Suprapubic skin (tissue), 4 donors: ENCODE measurements at regions not wholly inside any gene's neighbourhood (a gene's known extent, or its start where the extent isn't known, plus 50 kb on each side); places are given as distances from the start of the nearest gene placed in this dataset.
"Not testable (repeated sequence)": the region's sequence is repeated elsewhere in the genome, so short reads cannot be mapped to it uniquely, and the experiment has no call there.

Experiments used
- DNase-seq, 2 donors: peaks; one replicate each; pipeline ENCODE4 v3.0.0-alpha.2; 2019; ENCODE audit warnings: low spot score in 2 of 2
- H3K27ac ChIP-seq: fragments of 200-600 bp; sonication (generic); one replicate; pipeline ENCODE4 v1.5.1; 2019
- H3K27me3 ChIP-seq: fragments of 200-600 bp; sonication (generic); one replicate; pipeline ENCODE4 v1.5.1; 2019
- H3K36me3 ChIP-seq: fragments of 200-600 bp; sonication (generic); one replicate; pipeline ENCODE4 v1.5.1; 2019
- H3K4me1 ChIP-seq: fragments of 200-600 bp; sonication (generic); one replicate; pipeline ENCODE4 v1.5.1; 2019
- H3K4me3 ChIP-seq: fragments of 200-600 bp; sonication (generic); one replicate; pipeline ENCODE4 v1.5.1; 2019; ENCODE audit warnings: mild to moderate bottlenecking
- H3K9me3 ChIP-seq: fragments of 200-600 bp; sonication (generic); one replicate; pipeline ENCODE4 v1.5.1; 2019
- CTCF ChIP-seq, 2 donors: fragments of 200-600 bp in 1 of 2; fragments of 450-650 bp in 1 of 2; sonication (generic) in 1 of 2; IDR thresholded peaks; one replicate each; pipeline ENCODE4 v1.5.1; 2016 to 2019; ENCODE audit warnings: antibody characterized with exemption in 2 of 2, mild to moderate bottlenecking in 1 of 2, moderate library complexity in 1 of 2
- EP300 ChIP-seq: sonication (generic); formaldehyde crosslinking; IDR thresholded peaks from one replicate; pipeline ENCODE4 v1.6.1; 2017; ENCODE audit warnings: antibody characterized with exemption
- POLR2A ChIP-seq, 2 donors: fragments of 450-650 bp; IDR thresholded peaks; one replicate each; pipeline ENCODE4 v1.6.1; 2017; ENCODE audit warnings: antibody characterized with exemption in 2 of 2, mild to moderate bottlenecking in 2 of 2, moderate library complexity in 2 of 2
- POLR2AphosphoS5 ChIP-seq, 3 donors: sonication (generic); formaldehyde crosslinking; IDR thresholded peaks; one replicate each; pipeline ENCODE4 v1.6.1; 2017; ENCODE audit warnings: antibody characterized with exemption in 3 of 3
- WGBS: methylation state at CpG from one replicate; pipeline ENCODE4 v1.1.5; 2018; 5-methylcytosine and 5-hydroxymethylcytosine counted together

GRCh38 chr20:50360921-50361320 lies 149.3 kb upstream of the PTPN1 start:
- TF ChIP-seq POLR2AphosphoS5 (IDR thresholded peaks at IDR 0.05) (no peak), EP300 (no peak), CTCF (IDR thresholded peaks at IDR 0.05) (no peak), POLR2A (IDR thresholded peaks at IDR 0.05) (no peak)
- 54% methylated on average over 7 of the region's 8 CpGs for WGBS
- H3K4me3 ChIP-seq, result no peak overlapping the region
- no peak overlapping the region for H3K27ac ChIP-seq
- no peaks in the 10 kb centered on the region for H3K27me3 ChIP-seq
- DNase-seq, result no peak
- H3K9me3 ChIP-seq, result no peaks in the 10 kb centered on the region
- peaks cover 22% of the 10 kb centered on the region for H3K4me1 ChIP-seq
- H3K36me3 ChIP-seq, result no peaks in the 10 kb centered on the region

DNA sequence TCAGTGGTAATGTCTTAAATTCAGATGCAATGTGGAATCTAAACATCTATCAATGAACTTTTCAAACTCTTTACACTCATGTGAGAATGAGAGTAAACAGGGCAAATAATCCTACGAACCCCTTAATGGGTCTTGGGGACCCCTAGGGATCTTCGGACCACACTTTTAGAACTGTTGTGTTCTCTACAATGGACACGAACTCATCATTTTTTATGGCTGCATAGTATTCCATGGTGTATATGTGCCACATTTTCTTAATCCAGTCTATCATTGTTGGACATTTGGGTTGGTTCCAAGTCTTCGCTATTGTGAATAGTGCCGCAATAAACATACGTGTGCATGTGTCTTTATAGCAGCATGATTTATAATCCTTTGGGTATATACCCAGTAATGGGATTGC lies 148.0 kb upstream of the PTPN1 start:
- H3K27me3 ChIP-seq, DNase-seq, H3K9me3 ChIP-seq, H3K27ac ChIP-seq, H3K4me3 ChIP-seq, H3K36me3 ChIP-seq: not testable (repeated sequence)
- WGBS, result 94% methylated on average over 6 of the region's 6 CpGs
- peaks cover 24% of the 10 kb centered on the region for H3K4me1 ChIP-seq

- Histone ChIP-seq H3K4me1 (peaks cover 24% of the 10 kb centered on the region), H3K27ac (no peak overlapping the region), H3K36me3 (no peaks in the 10 kb centered on the region), H3K27me3 (no peaks in the 10 kb centered on the region), H3K9me3 (no peaks in the 10 kb centered on the region), H3K4me3 (no peak overlapping the region)
- TF ChIP-seq POLR2A (IDR thresholded peaks at IDR 0.05) (no peak), POLR2AphosphoS5 (IDR thresholded peaks at IDR 0.05) (no peak), CTCF (IDR thresholded peaks at IDR 0.05) (no peak), EP300 (no peak)
- no peak for DNase-seq
- WGBS, result 51% methylated on average over 5 of the region's 5 CpGs
Measured at GRCh38 chr20:50363027-50363426, 147.2 kb upstream of the PTPN1 start.

DNA sequence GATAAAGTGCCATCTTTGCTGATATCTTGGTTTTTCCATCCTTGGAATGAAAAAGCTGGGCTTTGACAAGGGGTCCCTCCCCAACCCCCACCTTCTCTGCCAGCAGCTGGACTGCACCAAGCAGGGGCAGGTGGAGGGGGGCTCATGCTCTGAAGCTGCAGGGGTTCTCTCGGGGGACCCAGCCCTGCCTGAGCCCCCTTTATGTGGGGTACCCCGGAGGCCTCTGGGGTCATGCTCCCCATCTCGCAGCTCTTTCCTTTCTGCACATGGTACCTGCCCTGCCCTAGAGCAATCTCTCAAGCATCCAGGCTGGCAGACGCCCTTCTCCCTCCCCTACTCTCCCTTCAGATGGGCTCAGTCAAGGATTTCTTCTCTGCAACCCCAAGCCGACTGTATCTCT lies 146.7 kb upstream of the PTPN1 start:
- Histone ChIP-seq H3K27ac (no peak overlapping the region), H3K36me3 (no peaks in the 10 kb centered on the region), H3K4me1 (peaks cover 24% of the 10 kb centered on the region), H3K27me3 (no peaks in the 10 kb centered on the region), H3K4me3 (no peak overlapping the region), H3K9me3 (no peaks in the 10 kb centered on the region)
- WGBS, result 75% methylated on average over 5 of the region's 5 CpGs
- DNase-seq, result no peak
- no peak for TF ChIP-seq POLR2A (IDR thresholded peaks at IDR 0.05)
- no peak for TF ChIP-seq EP300
- no peak for TF ChIP-seq CTCF (IDR thresholded peaks at IDR 0.05)
- no peak for TF ChIP-seq POLR2AphosphoS5 (IDR thresholded peaks at IDR 0.05)

GRCh38 chr20:50364542-50364941 lies 145.6 kb upstream of the PTPN1 start:
- H3K4me3 ChIP-seq, result no peak overlapping the region
- no peak overlapping the region for H3K27ac ChIP-seq
- no peaks in the 10 kb centered on the region for H3K36me3 ChIP-seq
- TF ChIP-seq POLR2AphosphoS5 (IDR thresholded peaks at IDR 0.05) (no peak), EP300 (no peak), CTCF (IDR thresholded peaks at IDR 0.05) (no peak)
- DNase-seq, result no peak
- H3K27me3 ChIP-seq, result no peaks in the 10 kb centered on the region
- 52% methylated on average over 6 of the region's 6 CpGs for WGBS
- H3K4me1 ChIP-seq, result peaks cover 25% of the 10 kb centered on the region
- no peaks in the 10 kb centered on the region for H3K9me3 ChIP-seq
